HG02973 (cell line): ENCODE measurements at regions not wholly inside any gene's neighbourhood (a gene's known extent, or its start where the extent isn't known, plus 50 kb on each side); places are given as distances from the start of the nearest gene placed in this dataset.
"Not testable (repeated sequence)": the region's sequence is repeated elsewhere in the genome, so short reads cannot be mapped to it uniquely, and the experiment has no call there.

ENCODE experiments used
- ATAC-seq: cut with Tn5 transposase; IDR thresholded peaks from one replicate; pipeline ENCODE4 v1.9.1; 2021; ENCODE audit warnings: moderate library complexity; ENCODE audit not compliant: unreplicated experiment

DNA sequence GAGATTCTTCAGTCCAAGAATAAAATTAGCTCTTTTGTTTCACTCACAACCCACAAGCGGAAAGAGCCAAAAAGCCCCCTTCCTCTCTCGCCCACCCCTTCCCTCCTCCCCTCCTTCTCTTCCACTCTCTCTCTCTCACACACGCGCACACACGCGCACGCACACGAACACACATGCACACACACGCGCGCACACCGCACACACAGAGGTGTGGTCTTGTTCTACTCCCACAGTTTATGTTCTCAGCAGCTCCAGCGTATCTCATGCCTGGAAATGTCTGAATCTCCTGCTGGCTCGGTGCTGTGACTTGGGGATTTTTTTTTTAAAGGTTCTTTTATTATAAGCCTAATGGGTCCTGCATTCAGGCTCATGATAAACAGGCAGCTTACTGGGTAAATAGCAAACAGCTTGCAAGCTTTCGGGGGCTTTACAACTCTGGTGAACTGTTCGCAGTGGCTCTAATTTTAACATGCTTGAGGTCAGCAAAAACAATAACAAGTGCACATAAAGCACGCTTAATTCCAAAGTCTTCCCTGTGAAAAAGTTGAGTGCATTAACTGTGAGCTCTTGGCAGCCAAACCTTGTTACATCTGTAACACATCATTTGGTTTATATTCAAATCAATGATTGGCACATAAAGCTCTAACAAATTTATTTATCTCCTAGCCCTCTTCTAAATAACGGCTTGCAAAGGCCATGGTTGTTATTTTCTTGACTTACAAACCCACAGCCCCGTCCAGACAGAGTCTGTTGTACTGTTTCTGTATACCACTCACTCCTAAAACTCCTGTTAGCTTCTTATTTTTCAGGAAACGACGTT, 424.1 kb upstream of the MGMT start:
- ATAC-seq: no peak

- ATAC-seq: no peak
These were observed 423.4 kb upstream of the MGMT start for GRCh38 chr10:129043691-129044090.

GRCh38 chr10:129045599-129045998, 421.4 kb upstream of the MGMT start:
- no peak for ATAC-seq

DNA sequence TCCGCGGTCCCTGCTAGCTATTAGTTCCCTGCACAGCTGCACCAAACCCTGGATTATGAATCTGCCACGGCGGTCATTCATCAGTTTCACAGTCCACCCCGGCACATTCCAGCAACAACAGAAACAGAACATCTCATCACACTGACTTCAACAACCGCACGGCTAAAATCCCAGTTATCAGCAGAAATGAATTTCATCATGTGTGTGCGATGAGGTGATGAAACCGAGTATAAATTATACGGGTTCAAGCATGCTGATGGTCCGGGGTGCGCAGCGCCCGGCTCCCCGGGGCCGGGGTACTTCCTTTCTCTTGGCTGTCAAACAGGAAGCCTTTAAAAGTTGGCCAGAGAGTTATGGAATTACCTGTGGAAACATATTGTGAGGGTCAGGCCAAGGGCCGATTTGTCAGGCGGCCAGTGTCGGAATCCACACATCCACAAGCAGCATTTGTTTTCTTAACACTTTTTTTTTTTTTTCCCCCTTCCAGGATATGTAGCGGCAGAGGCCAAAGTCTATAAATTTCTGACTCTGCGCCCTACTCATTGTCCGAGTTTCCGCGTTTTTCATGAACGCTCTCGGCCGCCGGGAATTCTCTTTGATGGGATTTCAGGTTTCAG, 420.9 kb upstream of the MGMT start:
- no peak for ATAC-seq

- ATAC-seq: no peak
These were observed 420.1 kb upstream of the MGMT start for GRCh38 chr10:129046962-129047361.

DNA sequence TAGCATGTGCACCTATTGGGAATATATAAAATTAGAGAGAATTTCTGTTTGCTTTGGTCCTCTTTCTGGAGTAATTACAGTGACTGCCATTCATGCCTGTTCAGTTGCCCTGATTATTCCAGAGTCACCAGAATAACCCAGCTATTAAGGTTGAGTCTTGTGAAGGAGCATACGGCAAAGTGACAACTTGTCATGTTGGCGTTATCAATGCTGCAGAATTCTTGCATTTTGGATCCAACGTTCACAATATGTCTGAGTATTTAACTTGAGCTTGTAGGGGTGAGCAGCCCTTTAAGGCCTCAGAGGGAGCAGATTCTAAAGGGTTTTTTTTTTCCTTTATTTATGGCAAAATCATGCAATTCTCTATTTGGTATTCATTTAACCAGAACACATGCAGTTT, 419.4 kb upstream of the MGMT start:
- ATAC-seq: no peak

DNA sequence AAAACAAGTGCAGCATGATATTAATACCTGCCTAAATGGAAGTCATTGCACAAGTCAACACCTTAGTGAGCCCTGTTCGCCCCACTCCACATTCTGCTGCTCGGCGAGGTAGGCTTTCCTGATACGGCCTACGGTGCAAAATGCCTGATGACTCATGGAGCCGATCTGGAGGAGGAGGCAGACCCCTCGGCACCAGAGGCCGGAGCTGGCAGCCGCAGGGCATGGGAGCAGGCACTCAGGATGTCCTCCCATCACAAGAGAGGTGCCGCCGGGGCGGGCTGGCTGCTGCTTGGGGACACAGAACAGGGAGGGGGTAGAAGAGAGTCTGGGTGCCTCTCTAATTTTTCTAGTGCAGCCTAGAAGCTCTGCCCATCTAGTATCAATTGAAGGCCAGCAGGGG, 418.5 kb upstream of the MGMT start:
- ATAC-seq: no peak

GRCh38 chr10:129049501-129049900, 417.5 kb upstream of the MGMT start:
- ATAC-seq: no peak

DNA sequence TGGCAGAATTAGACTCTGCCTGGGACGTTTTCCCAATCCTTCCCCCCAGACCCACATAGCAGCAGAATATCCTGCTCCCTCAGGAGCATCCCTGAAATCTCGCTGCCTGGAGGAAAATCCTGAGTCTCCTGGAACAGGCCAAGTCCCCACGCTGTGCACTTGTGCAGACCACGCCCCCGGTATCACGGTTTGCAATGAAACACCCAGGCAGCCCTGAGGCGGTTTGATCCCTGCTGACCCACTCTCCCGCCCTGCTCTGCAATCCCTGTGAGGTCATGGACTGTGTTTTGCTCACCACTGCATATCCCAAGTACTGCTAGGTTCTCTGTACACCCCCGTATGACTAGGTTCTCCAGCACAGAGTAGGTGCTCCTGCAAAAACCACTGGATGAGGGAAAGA, 411.8 kb upstream of the MGMT start:
- ATAC-seq: no peak

DNA sequence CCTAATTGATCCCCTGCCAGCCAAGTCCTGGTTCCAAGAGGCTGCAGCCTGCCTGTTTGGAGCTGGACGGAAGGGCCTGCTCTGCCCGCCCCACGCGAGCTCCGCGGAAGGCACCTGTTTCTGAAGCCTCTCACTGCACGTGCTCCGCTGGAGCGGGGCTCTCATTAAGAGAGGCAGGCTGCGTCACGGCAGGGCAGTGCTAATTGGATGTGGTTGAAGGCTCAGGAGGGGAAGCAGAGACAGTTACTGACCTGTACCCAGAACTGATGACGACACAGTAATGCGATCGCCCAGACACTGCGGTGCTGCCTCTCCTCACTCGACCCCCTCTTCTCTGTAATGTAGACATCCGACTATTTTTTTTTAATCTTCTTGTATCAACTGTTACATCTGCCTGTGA, 411.1 kb upstream of the MGMT start:
- no peak for ATAC-seq

DNA sequence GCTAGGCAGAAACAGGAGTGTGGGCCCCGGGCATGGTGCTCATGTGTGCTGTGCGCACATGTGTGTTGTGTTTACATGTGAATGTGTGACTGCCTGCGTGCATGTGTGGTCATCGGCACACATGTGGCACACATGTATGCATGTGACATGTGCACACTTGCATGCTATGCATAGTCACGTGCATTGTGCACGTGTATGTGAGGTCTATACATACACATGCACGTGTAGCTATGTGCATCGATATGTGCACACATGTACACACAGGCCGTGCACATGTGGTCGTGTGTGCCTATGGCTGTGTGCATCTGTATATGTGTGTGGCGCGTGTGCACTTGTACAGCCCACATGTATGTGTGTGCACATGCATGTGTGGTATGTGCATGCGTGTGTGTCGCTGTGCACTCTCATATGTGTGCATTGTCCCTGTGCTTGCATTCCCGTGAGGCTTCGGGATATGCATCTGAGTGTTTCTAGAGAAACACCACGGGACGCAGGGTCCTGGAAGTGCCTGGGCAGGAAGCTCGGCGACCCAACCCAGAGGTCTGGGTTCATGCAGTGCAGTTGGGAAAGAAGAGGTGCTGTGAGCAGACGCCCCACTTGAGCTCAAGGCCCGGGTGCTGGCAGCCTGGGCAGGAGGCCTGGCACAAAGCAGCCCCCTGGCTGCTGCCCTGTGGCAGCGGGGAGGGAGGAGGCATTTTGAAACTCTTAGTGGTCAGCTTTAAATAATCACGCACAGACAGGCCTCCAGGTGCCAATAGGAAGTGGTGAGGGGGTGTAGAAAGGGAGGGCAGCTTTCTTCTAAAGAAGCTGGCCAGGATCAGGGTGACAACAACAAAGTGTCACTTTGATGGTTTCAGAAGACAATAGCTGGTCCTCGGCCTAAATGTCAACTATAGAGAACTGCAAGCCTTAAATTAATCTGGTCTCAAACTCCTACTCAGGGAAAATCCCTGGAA, 410.0 kb upstream of the MGMT start:
- no peak for ATAC-seq

GRCh38 chr10:129057856-129058663, 409.0 kb upstream of the MGMT start:
- peak; percentile 77 for ATAC-seq

- ATAC-seq: no peak
These were observed 408.3 kb upstream of the MGMT start for GRCh38 chr10:129058664-129059155.

GRCh38 chr10:129059977-129060376, 407.1 kb upstream of the MGMT start:
- ATAC-seq: no peak

GRCh38 chr10:129063212-129063611, 403.8 kb upstream of the MGMT start:
- ATAC-seq: no peak

- ATAC-seq: no peak
These were observed 403.2 kb upstream of the MGMT start for GRCh38 chr10:129063877-129064276.

GRCh38 chr10:129066529-129066928, 400.5 kb upstream of the MGMT start:
- not testable (repeated sequence) for ATAC-seq

GRCh38 chr10:129071411-129071810, 395.6 kb upstream of the MGMT start:
- not testable (repeated sequence) for ATAC-seq

DNA sequence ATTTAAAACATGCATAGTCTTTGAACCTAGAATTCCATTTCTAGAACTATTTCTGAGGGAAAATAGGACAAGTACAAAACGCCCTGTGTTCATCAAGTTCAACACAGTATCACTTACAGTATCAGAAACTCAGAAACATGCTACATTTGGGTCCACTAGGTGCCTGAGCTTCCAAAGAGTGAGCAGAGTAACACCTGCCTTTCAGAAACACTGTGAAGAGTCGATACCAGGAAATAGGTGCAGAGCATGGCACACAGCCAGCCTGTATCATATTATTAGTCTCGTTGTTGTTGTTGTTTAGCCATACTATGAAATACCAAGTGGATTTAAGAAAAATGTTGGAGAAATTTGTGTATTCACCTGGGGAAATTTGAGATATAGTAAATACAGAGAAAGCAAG, 392.1 kb upstream of the MGMT start:
- no peak for ATAC-seq

DNA sequence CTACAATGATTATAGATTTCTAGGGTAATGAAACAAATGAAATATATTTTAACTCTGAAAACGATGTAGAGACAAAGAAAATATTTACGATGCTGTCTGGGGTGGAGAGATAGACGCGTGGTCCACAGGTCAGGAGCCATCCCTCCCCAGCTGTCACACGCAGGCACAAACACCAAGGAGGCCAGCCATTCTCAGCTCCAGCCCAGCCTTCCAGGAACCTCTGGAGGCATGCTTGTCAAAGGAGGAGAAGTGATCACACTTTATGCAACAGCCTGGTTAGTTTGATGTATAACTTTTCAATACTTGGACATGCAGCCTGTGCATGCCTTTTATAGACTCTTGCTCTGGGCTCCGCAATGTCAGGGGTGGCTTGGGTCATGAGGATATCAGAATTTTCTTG, 391.5 kb upstream of the MGMT start:
- no peak for ATAC-seq
